Ureter (tissue), 1 donor: ENCODE measurements at regions not wholly inside any gene's neighbourhood (a gene's known extent, or its start where the extent isn't known, plus 50 kb on each side); places are given as distances from the start of the nearest gene placed in this dataset.
"Not testable (repeated sequence)": the region's sequence is repeated elsewhere in the genome, so short reads cannot be mapped to it uniquely, and the experiment has no call there.

Source experiments
- DNase-seq: peaks from one replicate; pipeline ENCODE4 v3.0.0-alpha.2; 2020; ENCODE audit warnings: low spot score
- donor health status: DM: yes; HTN: yes; CAD: no.

GRCh38 chr22:49415151-49415951 is 412.3 kb downstream of the BRD1 start:
- no peak for DNase-seq

DNA sequence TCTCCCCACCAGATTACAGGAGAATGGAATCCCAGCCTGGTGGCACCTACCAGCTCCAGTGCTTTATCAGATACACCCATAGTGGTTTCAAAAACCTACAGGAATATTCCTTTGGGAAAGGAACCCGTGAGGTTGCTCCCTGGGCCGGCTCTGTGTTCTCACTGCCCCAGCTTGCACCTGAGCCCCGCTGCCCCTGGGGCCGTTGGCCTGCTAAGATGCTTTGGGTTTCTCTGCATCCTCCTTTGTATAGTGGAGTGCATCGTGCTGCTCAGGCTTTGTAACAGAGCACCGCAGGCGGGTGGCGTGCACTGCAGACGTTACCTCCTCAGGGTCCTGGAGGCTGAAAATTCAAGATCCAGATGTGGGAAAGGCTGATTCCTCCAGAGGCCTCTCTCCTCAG is 414.1 kb downstream of the BRD1 start:
- no peak for DNase-seq

DNA sequence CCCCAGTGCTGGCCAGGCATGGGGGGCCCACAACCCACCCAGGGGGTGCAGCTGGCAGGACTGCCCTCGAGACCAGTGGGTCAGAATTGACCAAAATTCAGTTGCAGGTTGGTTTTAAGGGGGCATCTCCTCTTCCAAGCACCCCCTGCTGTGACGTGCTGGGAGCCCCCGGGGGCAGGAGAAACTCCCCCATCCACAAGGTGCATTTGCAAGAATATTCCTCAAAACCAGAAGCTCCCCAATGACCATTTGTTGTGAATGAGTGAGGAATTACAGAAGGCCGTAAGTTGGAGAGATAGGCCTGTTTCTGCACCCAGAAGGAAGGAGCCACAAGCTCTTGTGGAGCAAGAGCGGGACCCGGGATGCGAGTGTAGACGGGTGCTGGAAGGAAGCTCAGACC is 414.5 kb downstream of the BRD1 start:
- DNase-seq = peak; percentile 28

- DNase-seq = no peak
Observed at GRCh38 chr22:49412236-49412635, 415.4 kb downstream of the BRD1 start.

DNA sequence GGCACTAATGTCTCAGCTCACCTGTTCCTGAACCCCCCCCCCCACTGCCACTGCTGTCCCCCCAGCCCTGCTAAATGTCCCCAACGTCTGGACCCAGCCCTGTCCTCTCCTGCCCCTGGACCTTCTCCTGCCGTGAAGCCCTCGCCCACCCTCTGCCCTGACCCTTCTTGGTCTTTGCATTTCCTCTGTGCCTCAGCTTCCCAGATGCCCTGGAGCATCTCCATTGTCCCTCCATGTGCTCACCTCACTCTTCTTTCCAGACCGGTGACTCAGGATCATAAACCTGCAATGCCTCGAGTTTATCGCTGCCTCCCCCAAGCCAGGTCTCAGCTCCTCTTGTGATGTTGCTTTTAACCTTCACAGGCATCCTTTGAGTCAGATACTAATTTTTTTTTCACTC is 416.4 kb downstream of the BRD1 start:
- no peak for DNase-seq

DNA sequence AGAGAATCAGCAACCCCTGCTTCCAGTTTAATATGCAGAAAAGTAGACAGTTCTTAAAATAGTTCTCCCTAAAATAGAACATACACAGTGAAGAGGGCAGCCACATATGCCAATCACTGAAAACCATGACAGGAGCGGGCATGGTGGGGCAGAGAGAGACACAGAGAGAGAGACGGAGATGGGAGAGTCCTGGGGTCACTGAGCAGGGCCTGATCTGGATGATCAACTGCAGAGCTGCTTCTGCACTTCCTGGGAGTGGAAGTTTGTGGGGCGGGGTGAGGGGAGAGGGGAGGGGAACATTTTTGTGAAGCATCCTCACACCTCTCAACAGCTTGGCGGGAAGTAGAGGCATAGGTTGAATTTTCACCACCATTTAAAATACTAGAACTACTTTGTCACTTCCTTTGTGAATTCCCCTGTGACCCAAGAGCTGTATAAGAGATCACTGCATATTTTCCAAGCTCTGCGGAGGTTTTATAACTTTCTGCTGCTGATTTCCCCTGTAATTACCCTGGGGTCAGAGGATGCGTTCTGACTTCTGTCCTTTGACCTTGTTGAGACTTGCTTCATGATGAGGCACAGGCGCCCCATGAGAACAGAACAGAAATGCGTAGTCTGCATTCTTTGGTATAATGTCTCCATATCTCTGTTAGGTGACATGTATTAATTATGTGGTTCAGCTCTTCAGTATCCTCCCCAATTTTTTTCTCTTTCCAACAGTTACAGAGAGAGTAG is 419.4 kb downstream of the BRD1 start:
- no peak for DNase-seq

GRCh38 chr22:49406879-49407587 is 420.6 kb downstream of the BRD1 start:
- no peak for DNase-seq

DNA sequence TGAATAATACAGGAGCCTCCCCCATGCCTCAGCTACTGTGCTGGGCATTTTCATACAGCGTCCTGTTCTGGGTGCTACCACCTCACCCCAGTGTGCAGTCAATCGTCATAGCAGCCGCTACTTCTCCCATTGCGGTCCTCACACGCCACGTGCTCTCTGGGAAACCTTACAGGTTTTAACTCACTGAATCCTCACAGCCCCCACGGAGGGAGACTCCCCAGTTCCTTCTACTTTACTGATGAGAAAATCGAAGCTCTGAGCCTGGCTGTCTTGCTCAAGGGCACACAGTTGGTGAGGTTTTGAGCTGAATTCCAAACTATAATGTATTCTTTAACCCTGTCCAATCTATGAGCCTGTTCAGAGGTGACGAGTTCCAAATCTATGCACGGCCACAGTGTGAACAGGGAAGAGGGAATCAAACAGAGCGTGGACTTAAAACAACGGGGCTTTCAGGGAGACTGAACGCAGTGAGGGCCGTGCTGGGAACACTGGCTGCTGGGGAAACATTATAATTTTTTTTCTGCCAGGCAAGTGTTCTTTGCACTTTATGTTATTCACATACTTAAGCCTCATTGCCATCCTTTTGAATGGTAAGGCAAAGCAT is 421.5 kb downstream of the BRD1 start:
- DNase-seq = no peak

- DNase-seq = no peak
Observed at GRCh38 chr22:49405590-49405989, 422.1 kb downstream of the BRD1 start.

GRCh38 chr22:49404576-49405241 is 423.0 kb downstream of the BRD1 start:
- DNase-seq = peak; percentile 34

DNA sequence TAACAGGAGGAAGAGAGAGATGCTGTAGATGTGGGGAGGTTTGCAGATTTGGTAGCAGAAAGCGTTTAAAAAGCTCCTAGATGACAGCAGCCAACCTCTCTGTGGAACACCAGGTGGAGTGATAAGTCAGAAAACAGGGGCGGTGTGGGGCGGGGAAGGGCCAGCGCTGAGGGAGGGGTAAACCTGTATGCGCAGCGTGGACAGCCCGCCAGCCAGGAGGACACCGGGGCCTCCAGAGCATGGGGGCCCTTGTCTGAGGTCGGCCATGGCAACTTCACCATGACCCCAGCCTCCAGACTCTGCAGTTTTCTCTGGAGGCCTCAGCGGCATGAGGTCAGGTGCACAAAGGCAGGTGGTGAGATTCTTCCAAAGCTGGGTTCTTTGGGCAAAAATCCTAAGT is 423.7 kb downstream of the BRD1 start:
- no peak for DNase-seq

DNA sequence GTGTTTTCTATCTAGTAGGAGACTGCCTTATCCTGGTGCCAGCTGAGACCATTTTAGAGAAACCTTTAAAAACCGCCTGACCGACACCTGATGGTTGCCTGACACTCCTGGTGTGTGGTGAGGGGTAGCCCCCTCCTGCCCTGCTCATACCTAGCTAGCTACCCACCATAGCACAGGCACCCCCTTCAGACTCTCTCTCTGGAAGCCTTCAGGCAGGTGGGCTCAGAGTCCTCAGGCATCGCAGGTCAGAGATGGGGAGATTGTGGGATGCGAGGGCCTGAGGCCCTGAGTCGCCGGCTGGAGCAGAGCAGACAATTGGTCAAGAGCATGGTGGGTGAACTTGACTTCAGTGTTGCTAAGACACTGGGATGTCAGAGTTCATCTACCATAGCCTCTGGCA is 424.6 kb downstream of the BRD1 start:
- DNase-seq = no peak

- DNase-seq = peak; percentile 25
Observed at GRCh38 chr22:49402169-49402568, 425.5 kb downstream of the BRD1 start.

DNA sequence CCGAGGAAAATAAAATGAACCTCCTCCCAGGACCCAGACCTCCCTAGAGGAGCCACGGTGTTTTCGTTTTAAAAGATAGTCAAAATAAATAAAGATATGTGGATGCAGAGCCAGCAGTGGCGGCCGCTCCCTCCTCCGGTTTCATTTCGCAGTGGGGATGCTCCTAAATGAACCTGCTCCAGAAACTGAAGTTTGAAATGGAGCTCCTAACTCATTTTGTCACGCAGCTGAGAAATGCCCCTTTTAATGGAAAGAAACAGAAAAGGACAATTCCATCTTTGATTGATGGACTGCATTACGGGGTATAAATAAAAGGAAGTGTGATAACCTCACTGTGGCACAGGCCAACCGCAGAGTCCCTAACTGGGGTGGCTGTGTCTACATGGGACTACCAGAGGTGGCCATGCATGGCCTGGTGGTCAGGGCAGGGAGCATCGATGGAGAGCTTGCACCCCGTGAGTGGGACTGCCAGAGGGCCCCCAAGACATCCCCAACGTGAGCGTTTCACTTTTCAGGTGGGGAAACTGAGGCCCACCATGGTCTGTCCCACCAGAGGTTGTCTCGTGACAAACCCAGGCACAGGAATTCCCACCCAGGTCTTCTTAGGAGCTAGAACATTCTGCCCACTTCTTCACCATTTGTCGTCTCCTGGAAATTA is 426.6 kb downstream of the BRD1 start:
- no peak for DNase-seq

DNA sequence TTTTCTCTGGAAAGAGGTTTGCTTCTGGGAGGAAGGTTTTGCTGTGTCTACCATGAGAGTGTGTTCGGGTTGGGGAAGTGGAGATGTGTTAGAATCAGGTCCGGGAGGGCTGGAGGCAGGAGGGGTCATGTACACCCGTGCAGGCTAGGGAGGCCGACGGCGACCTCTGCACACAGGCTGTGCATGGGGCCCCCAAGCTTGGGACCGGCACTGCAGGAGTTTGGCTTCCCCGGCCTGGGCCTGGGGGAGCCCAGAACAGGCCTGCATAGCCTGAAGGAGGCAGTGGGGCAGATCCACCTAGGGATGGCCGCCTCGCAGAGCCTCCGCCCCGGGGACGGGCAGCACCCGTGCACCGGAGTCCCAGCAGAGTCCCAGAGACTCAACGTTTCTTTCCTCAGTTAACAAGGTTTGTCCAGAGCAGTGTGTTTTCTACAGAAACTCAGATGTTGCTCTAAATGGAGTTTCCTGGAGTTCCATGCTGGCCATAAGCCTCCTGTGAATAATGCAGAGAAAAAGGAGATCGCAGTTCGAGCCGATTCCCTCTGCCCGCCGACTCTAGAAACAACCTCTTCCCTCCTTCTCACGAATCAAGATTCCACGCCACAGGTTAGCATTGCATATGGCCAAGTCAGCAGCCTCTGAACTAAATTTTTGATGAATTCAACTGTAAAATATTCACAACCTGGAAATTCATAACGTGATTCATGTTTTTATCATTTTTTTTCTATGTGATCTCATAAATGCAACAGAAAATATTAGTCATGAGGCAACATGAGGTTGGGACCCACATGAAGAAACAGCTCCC is 427.3 kb downstream of the BRD1 start:
- DNase-seq = no peak

DNA sequence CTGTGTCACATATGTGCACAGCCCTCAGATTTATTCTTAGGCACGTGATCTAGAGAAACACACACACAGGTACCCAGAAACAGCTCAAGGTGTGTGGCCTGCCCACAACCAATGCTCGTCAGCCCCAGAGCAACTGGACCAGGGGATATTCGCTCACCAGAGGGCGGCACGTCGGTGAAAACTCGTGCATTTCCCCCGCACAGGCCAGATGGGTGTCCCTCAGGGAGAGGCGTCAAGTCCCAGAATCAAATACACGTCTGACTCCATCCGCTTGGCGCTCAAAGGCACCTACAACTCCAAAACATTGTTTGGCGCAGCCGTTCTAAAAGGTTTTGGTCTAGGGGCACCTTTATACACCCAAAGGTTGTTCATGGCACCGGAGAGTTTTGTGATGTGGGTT is 429.0 kb downstream of the BRD1 start:
- DNase-seq = no peak

- no peak for DNase-seq
Observed at GRCh38 chr22:49398115-49398514, 429.6 kb downstream of the BRD1 start.

GRCh38 chr22:49396817-49397216 is 430.9 kb downstream of the BRD1 start:
- no peak for DNase-seq

DNA sequence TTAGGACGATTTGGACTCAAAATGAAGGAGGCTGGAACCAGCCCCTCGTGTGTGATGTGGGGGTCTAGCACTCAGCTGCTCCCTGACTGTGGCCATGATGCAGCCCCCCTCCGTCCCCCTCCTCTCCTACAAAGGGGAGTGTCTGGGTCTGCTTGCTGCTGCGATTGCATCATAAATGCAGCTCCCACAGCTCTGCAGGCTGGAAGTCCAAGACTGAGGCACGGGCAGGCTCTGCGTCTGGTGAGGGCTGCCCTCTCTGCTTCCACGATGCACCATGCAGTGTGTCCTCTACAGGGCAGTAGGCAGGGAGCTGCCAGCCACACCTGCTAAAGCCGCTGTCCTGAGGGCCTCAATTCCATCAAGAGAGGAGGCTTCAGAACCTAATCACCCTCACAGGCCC is 432.1 kb downstream of the BRD1 start:
- DNase-seq = no peak

DNA sequence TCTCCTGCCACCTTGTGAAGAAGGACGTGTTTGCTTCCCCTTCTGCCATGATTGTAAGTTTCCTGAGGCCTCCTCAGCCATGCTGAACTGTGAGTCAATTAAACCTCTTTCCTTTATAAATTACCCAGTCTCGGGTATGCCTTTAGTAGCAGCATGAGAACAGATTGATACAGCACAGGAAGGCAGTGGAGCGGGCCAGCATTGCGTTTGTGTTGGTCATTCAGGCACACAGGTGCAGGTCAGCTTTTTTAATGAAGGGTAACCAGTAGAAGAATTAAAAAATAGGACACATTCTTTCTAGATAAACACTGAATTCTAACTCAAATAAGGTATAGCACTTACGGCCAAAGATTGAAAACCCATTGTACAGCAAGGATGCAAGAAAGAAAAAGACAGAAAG is 432.6 kb downstream of the BRD1 start:
- DNase-seq = not testable (repeated sequence)
